ENCODE measurements at regions not wholly inside any gene's neighbourhood (a gene's known extent, or its start where the extent isn't known, plus 50 kb on each side); places are given as distances from the start of the nearest gene placed in this dataset.

GRCh38 chr1:82405333-82405732 lies 604.6 kb downstream of the ADGRL2 start:
- no peak overlapping the region for H2AFZ ChIP-seq (replicated peaks)
- no peaks in the 10 kb centered on the region for H3K9me3 Mint-ChIP-seq
- H3K27me3 Mint-ChIP-seq (ENCODE audit: insufficient read depth, low read depth), result no peaks in the 10 kb centered on the region
- H3K27me3 ChIP-seq, result no peaks in the 10 kb centered on the region
- H3K4me3 ChIP-seq, result no peak overlapping the region
- H4K20me1 ChIP-seq (ENCODE audit: low read depth), result no peaks in the 10 kb centered on the region
- no peak overlapping the region for H3K4me2 ChIP-seq
- no peaks in the 10 kb centered on the region for H3K36me3 ChIP-seq
- no peak overlapping the region for H3K4me3 Mint-ChIP-seq
- H3K36me3 Mint-ChIP-seq, result no peaks in the 10 kb centered on the region
- no peaks in the 10 kb centered on the region for H3K79me2 ChIP-seq (ENCODE audit: low read depth)
- H3K4me1 ChIP-seq, result no peaks in the 10 kb centered on the region
- no peaks in the 10 kb centered on the region for H3F3A ChIP-seq (ENCODE audit: low read depth)
- H3K4me1 Mint-ChIP-seq, result no peaks in the 10 kb centered on the region
- H3K9ac ChIP-seq, result no peak overlapping the region
- no peak overlapping the region for H3K27ac Mint-ChIP-seq
- no peaks in the 10 kb centered on the region for H3K9me3 ChIP-seq (ENCODE audit: low read depth)
- TF ChIP-seq EZH2 (IDR thresholded peaks at IDR 0.05) (no peak), EZH2phosphoT487 (IDR thresholded peaks at IDR 0.05) (no peak)
- TF ChIP-seq, protein P1, sequence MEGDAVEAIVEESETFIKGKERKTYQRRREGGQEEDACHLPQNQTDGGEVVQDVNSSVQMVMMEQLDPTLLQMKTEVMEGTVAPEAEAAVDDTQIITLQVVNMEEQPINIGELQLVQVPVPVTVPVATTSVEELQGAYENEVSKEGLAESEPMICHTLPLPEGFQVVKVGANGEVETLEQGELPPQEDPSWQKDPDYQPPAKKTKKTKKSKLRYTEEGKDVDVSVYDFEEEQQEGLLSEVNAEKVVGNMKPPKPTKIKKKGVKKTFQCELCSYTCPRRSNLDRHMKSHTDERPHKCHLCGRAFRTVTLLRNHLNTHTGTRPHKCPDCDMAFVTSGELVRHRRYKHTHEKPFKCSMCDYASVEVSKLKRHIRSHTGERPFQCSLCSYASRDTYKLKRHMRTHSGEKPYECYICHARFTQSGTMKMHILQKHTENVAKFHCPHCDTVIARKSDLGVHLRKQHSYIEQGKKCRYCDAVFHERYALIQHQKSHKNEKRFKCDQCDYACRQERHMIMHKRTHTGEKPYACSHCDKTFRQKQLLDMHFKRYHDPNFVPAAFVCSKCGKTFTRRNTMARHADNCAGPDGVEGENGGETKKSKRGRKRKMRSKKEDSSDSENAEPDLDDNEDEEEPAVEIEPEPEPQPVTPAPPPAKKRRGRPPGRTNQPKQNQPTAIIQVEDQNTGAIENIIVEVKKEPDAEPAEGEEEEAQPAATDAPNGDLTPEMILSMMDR (IDR thresholded peaks at IDR 0.05), result no peak
- no peak overlapping the region for H3K27ac ChIP-seq
- no peak for DNase-seq (ENCODE audit: low spot score)

DNA sequence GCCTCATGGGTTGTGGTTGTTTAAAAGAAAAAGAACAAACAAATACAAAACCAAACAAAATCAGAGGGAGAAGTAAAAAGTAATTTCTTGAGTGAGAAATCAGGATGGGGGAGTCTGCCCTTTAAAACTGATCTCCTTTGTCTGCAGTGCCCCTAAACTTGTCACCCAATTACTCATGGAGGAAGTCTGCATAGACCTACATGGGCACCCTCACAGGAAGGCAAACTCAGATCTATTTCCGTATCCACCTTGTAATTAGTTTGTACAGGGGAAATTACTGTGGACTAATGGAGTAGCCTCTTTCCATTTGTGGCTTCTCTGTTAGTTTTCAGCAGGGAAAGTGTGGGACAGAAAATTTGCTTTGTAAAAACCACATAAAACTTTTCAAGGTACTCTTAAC lies 600.4 kb downstream of the ADGRL2 start:
- Histone ChIP-seq H3F3A (ENCODE audit: low read depth) (no peaks in the 10 kb centered on the region), H4K20me1 (ENCODE audit: low read depth) (no peaks in the 10 kb centered on the region), H3K9ac (no peak overlapping the region), H3K9me3 (ENCODE audit: low read depth) (no peaks in the 10 kb centered on the region), H2AFZ (replicated peaks) (no peak overlapping the region), H3K4me3 (no peak overlapping the region), H3K4me1 (no peaks in the 10 kb centered on the region), H3K4me2 (no peak overlapping the region), H3K36me3 (no peaks in the 10 kb centered on the region), H3K27ac (no peak overlapping the region), H3K79me2 (ENCODE audit: low read depth) (no peaks in the 10 kb centered on the region), H3K27me3 (no peaks in the 10 kb centered on the region)
- DNase-seq (ENCODE audit: low spot score), result no peak
- H3K4me3 Mint-ChIP-seq, result no peak overlapping the region
- TF ChIP-seq, protein P1 (IDR thresholded peaks at IDR 0.05), result no peak
- TF ChIP-seq EZH2phosphoT487 (IDR thresholded peaks at IDR 0.05) (no peak), EZH2 (IDR thresholded peaks at IDR 0.05) (no peak)
- no peak overlapping the region for H3K27ac Mint-ChIP-seq
- H3K9me3 Mint-ChIP-seq, result no peaks in the 10 kb centered on the region
- peaks cover 2% of the 10 kb centered on the region for H3K27me3 Mint-ChIP-seq (ENCODE audit: insufficient read depth, low read depth)
- H3K36me3 Mint-ChIP-seq, result no peaks in the 10 kb centered on the region
- H3K4me1 Mint-ChIP-seq, result no peaks in the 10 kb centered on the region

GRCh38 chr1:82400521-82400920 lies 599.8 kb downstream of the ADGRL2 start:
- H4K20me1 ChIP-seq (ENCODE audit: low read depth), result no peaks in the 10 kb centered on the region
- peaks cover 2% of the 10 kb centered on the region for H3K27me3 Mint-ChIP-seq (ENCODE audit: insufficient read depth, low read depth)
- no peak overlapping the region for H3K9ac ChIP-seq
- TF ChIP-seq, protein P1 (IDR thresholded peaks at IDR 0.05), result no peak
- TF ChIP-seq EZH2 (IDR thresholded peaks at IDR 0.05) (no peak), EZH2phosphoT487 (IDR thresholded peaks at IDR 0.05) (no peak)
- H3K4me3 Mint-ChIP-seq, result no peak overlapping the region
- no peaks in the 10 kb centered on the region for H3K27me3 ChIP-seq
- DNase-seq (ENCODE audit: low spot score), result no peak
- no peak overlapping the region for H3K4me3 ChIP-seq
- no peaks in the 10 kb centered on the region for H3K9me3 Mint-ChIP-seq
- H3K79me2 ChIP-seq (ENCODE audit: low read depth), result no peaks in the 10 kb centered on the region
- no peaks in the 10 kb centered on the region for H3F3A ChIP-seq (ENCODE audit: low read depth)
- no peaks in the 10 kb centered on the region for H3K4me1 Mint-ChIP-seq
- no peak overlapping the region for H3K27ac ChIP-seq
- H3K9me3 ChIP-seq (ENCODE audit: low read depth), result no peaks in the 10 kb centered on the region
- no peak overlapping the region for H3K27ac Mint-ChIP-seq
- H2AFZ ChIP-seq (replicated peaks), result no peak overlapping the region
- H3K36me3 Mint-ChIP-seq, result no peaks in the 10 kb centered on the region
- no peaks in the 10 kb centered on the region for H3K36me3 ChIP-seq
- no peak overlapping the region for H3K4me2 ChIP-seq
- no peaks in the 10 kb centered on the region for H3K4me1 ChIP-seq
